ENCODE measurements at regions not wholly inside any gene's neighbourhood (a gene's known extent, or its start where the extent isn't known, plus 50 kb on each side); places are given as distances from the start of the nearest gene placed in this dataset.

GRCh38 chr22:48018346-48018745, 1255.9 kb downstream of the TBC1D22A start:
- no peak for ATAC-seq
- TF ChIP-seq ZFP3 (CRISPR knock-in tag; IDR thresholded peaks at IDR 0.05) (no peak), ZC3H10 (CRISPR knock-in tag; IDR thresholded peaks at IDR 0.05) (no peak), ZNF70 (CRISPR knock-in tag; IDR thresholded peaks at IDR 0.05) (no peak), RARB (CRISPR knock-in tag; IDR thresholded peaks at IDR 0.05) (no peak), SNAI2 (CRISPR knock-in tag; IDR thresholded peaks at IDR 0.05) (no peak), PPARA (CRISPR knock-in tag; IDR thresholded peaks at IDR 0.05; ENCODE audit: borderline replicate concordance) (no peak), TOX (CRISPR knock-in tag; IDR thresholded peaks at IDR 0.05; ENCODE audit: borderline replicate concordance) (no peak), TCF4 (CRISPR knock-in tag; IDR thresholded peaks at IDR 0.05; ENCODE audit: borderline replicate concordance) (no peak), ARNTL (CRISPR knock-in tag; IDR thresholded peaks at IDR 0.05; ENCODE audit: borderline replicate concordance, low read depth) (no peak), ZNF565 (CRISPR knock-in tag; conservative IDR thresholded peaks at IDR 0.05; ENCODE audit: low read depth) (no peak), GLIS3 (CRISPR knock-in tag; IDR thresholded peaks at IDR 0.05) (no peak)
- TF ChIP-seq, protein P1, sequence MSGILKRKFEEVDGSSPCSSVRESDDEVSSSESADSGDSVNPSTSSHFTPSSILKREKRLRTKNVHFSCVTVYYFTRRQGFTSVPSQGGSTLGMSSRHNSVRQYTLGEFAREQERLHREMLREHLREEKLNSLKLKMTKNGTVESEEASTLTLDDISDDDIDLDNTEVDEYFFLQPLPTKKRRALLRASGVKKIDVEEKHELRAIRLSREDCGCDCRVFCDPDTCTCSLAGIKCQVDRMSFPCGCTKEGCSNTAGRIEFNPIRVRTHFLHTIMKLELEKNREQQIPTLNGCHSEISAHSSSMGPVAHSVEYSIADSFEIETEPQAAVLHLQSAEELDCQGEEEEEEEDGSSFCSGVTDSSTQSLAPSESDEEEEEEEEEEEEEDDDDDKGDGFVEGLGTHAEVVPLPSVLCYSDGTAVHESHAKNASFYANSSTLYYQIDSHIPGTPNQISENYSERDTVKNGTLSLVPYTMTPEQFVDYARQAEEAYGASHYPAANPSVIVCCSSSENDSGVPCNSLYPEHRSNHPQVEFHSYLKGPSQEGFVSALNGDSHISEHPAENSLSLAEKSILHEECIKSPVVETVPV (CRISPR knock-in tag; IDR thresholded peaks at IDR 0.05) = no peak

- no peak for TF ChIP-seq ESRRG (CRISPR knock-in tag; IDR thresholded peaks at IDR 0.05)
- TF ChIP-seq TCF4 (CRISPR knock-in tag; IDR thresholded peaks at IDR 0.05; ENCODE audit: borderline replicate concordance) = no peak
- no peak for TF ChIP-seq PPARA (CRISPR knock-in tag; IDR thresholded peaks at IDR 0.05; ENCODE audit: borderline replicate concordance)
- TF ChIP-seq ZNF70 (CRISPR knock-in tag; IDR thresholded peaks at IDR 0.05) = no peak
- TF ChIP-seq, protein P2, sequence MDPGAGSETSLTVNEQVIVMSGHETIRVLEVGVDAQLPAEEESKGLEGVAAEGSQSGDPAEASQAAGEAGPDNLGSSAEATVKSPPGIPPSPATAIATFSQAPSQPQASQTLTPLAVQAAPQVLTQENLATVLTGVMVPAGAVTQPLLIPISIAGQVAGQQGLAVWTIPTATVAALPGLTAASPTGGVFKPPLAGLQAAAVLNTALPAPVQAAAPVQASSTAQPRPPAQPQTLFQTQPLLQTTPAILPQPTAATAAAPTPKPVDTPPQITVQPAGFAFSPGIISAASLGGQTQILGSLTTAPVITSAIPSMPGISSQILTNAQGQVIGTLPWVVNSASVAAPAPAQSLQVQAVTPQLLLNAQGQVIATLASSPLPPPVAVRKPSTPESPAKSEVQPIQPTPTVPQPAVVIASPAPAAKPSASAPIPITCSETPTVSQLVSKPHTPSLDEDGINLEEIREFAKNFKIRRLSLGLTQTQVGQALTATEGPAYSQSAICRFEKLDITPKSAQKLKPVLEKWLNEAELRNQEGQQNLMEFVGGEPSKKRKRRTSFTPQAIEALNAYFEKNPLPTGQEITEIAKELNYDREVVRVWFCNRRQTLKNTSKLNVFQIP (CRISPR knock-in tag; IDR thresholded peaks at IDR 0.05; ENCODE audit: borderline replicate concordance, low read depth) = no peak
- no peak for TF ChIP-seq TOX (CRISPR knock-in tag; IDR thresholded peaks at IDR 0.05; ENCODE audit: borderline replicate concordance)
- no peak for TF ChIP-seq ZNF565 (CRISPR knock-in tag; conservative IDR thresholded peaks at IDR 0.05; ENCODE audit: low read depth)
- TF ChIP-seq, protein P3, sequence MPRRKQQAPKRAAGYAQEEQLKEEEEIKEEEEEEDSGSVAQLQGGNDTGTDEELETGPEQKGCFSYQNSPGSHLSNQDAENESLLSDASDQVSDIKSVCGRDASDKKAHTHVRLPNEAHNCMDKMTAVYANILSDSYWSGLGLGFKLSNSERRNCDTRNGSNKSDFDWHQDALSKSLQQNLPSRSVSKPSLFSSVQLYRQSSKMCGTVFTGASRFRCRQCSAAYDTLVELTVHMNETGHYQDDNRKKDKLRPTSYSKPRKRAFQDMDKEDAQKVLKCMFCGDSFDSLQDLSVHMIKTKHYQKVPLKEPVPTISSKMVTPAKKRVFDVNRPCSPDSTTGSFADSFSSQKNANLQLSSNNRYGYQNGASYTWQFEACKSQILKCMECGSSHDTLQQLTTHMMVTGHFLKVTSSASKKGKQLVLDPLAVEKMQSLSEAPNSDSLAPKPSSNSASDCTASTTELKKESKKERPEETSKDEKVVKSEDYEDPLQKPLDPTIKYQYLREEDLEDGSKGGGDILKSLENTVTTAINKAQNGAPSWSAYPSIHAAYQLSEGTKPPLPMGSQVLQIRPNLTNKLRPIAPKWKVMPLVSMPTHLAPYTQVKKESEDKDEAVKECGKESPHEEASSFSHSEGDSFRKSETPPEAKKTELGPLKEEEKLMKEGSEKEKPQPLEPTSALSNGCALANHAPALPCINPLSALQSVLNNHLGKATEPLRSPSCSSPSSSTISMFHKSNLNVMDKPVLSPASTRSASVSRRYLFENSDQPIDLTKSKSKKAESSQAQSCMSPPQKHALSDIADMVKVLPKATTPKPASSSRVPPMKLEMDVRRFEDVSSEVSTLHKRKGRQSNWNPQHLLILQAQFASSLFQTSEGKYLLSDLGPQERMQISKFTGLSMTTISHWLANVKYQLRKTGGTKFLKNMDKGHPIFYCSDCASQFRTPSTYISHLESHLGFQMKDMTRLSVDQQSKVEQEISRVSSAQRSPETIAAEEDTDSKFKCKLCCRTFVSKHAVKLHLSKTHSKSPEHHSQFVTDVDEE (CRISPR knock-in tag; IDR thresholded peaks at IDR 0.05) = no peak
- TF ChIP-seq CSDC2 (CRISPR knock-in tag; IDR thresholded peaks at IDR 0.05) = no peak
- TF ChIP-seq, protein P1 (CRISPR knock-in tag; IDR thresholded peaks at IDR 0.05) = no peak
- TF ChIP-seq ARNTL (CRISPR knock-in tag; IDR thresholded peaks at IDR 0.05; ENCODE audit: borderline replicate concordance, low read depth) = no peak
- no peak for TF ChIP-seq SNAI2 (CRISPR knock-in tag; IDR thresholded peaks at IDR 0.05)
- TF ChIP-seq ZFP30 (CRISPR knock-in tag; IDR thresholded peaks at IDR 0.05) = no peak
- no peak for TF ChIP-seq ISL1 (CRISPR knock-in tag; IDR thresholded peaks at IDR 0.05)
- ATAC-seq = no peak
Observed at GRCh38 chr22:48015701-48016100, 1253.3 kb downstream of the TBC1D22A start.

DNA sequence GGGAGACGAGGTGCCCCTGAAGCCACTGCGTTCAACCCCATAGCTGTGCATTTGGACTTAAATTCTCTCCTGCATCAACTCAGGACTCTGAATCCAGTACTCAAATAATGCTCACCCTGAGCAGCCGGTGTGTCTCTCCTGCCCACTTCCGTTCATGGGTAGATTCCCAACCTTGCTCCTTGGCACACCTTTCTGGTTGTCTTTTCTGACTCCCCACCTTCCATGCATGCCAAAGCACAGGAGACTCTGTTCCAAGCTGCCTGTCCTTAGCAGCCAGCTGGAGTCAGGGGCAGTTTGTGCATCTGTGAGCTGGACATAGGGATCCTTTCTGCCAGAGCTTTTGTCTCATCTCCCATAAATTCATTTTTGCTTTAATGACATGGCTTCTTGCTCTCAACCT, 1242.5 kb downstream of the TBC1D22A start:
- TF ChIP-seq, protein P2 (CRISPR knock-in tag; IDR thresholded peaks at IDR 0.05; ENCODE audit: borderline replicate concordance, low read depth) = no peak
- TF ChIP-seq ESRRG (CRISPR knock-in tag; IDR thresholded peaks at IDR 0.05) (no peak), SNAI2 (CRISPR knock-in tag; IDR thresholded peaks at IDR 0.05) (no peak), BACH2 (CRISPR knock-in tag; IDR thresholded peaks at IDR 0.05; ENCODE audit: borderline replicate concordance) (no peak), ARNTL (CRISPR knock-in tag; IDR thresholded peaks at IDR 0.05; ENCODE audit: borderline replicate concordance, low read depth) (no peak), RARB (CRISPR knock-in tag; IDR thresholded peaks at IDR 0.05) (no peak), GLIS3 (CRISPR knock-in tag; IDR thresholded peaks at IDR 0.05) (no peak), ZFP3 (CRISPR knock-in tag; IDR thresholded peaks at IDR 0.05) (no peak), TCF4 (CRISPR knock-in tag; IDR thresholded peaks at IDR 0.05; ENCODE audit: borderline replicate concordance) (no peak), TOX (CRISPR knock-in tag; IDR thresholded peaks at IDR 0.05; ENCODE audit: borderline replicate concordance) (no peak)
- TF ChIP-seq, protein P1 (CRISPR knock-in tag; IDR thresholded peaks at IDR 0.05) = no peak
- TF ChIP-seq, protein P4, sequence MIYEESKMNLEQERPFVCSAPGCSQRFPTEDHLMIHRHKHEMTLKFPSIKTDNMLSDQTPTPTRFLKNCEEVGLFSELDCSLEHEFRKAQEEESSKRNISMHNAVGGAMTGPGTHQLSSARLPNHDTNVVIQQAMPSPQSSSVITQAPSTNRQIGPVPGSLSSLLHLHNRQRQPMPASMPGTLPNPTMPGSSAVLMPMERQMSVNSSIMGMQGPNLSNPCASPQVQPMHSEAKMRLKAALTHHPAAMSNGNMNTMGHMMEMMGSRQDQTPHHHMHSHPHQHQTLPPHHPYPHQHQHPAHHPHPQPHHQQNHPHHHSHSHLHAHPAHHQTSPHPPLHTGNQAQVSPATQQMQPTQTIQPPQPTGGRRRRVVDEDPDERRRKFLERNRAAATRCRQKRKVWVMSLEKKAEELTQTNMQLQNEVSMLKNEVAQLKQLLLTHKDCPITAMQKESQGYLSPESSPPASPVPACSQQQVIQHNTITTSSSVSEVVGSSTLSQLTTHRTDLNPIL (CRISPR knock-in tag; IDR thresholded peaks at IDR 0.05; ENCODE audit: low read depth) = no peak
- no peak for ATAC-seq

Measured in SK-N-SH treated with all-trans-retinoic acid at 6 μM for 48 hours (cell line).